GM21786 (cell line): ENCODE measurements at regions not wholly inside any gene's neighbourhood (a gene's known extent, or its start where the extent isn't known, plus 50 kb on each side); places are given as distances from the start of the nearest gene placed in this dataset.

Experiments
- ATAC-seq: cut with Tn5 transposase; IDR thresholded peaks from one replicate; pipeline ENCODE4 v1.9.1; 2021; ENCODE audit not compliant: unreplicated experiment

GRCh38 chr13:76461999-76462398 is 424.2 kb downstream of the KCTD12 start:
- ATAC-seq, result no peak

- no peak for ATAC-seq
Measured at GRCh38 chr13:76461484-76461883, 424.7 kb downstream of the KCTD12 start.

- ATAC-seq, result no peak
Measured at GRCh38 chr13:76459863-76460262, 426.3 kb downstream of the KCTD12 start.

- no peak for ATAC-seq
Measured at GRCh38 chr13:76455960-76456359, 430.2 kb downstream of the KCTD12 start.

GRCh38 chr13:76454991-76455390 is 431.2 kb downstream of the KCTD12 start:
- ATAC-seq, result no peak

GRCh38 chr13:76449716-76450115 is 436.5 kb downstream of the KCTD12 start:
- ATAC-seq, result no peak

- no peak for ATAC-seq
Measured at GRCh38 chr13:76446191-76446590, 440.0 kb downstream of the KCTD12 start.

GRCh38 chr13:76440568-76440967 is 445.6 kb downstream of the KCTD12 start:
- ATAC-seq, result peak; percentile 98

- no peak for ATAC-seq
Measured at GRCh38 chr13:76439546-76439945, 446.7 kb downstream of the KCTD12 start.

- ATAC-seq, result no peak
Measured at GRCh38 chr13:76438050-76438449, 448.2 kb downstream of the KCTD12 start.

- no peak for ATAC-seq
Measured at GRCh38 chr13:76425935-76426334, 460.3 kb downstream of the KCTD12 start.

GRCh38 chr13:76421011-76421410 is 465.2 kb downstream of the KCTD12 start:
- ATAC-seq, result no peak

GRCh38 chr13:76418404-76418803 is 467.8 kb downstream of the KCTD12 start:
- no peak for ATAC-seq

GRCh38 chr13:76414320-76414719 is 471.9 kb downstream of the KCTD12 start:
- no peak for ATAC-seq

GRCh38 chr13:76406243-76406642 is 480.0 kb downstream of the KCTD12 start:
- no peak for ATAC-seq

- no peak for ATAC-seq
Measured at GRCh38 chr13:76398425-76398824, 487.8 kb downstream of the KCTD12 start.

- no peak for ATAC-seq
Measured at GRCh38 chr13:76397413-76397812, 488.8 kb downstream of the KCTD12 start.

- no peak for ATAC-seq
Measured at GRCh38 chr13:76389321-76389720, 496.9 kb downstream of the KCTD12 start.

GRCh38 chr13:76387566-76387965 is 498.6 kb downstream of the KCTD12 start:
- ATAC-seq, result no peak

GRCh38 chr13:76386321-76386720 is 499.9 kb downstream of the KCTD12 start:
- ATAC-seq, result no peak

GRCh38 chr13:76385586-76385985 is 500.6 kb downstream of the KCTD12 start:
- no peak for ATAC-seq

GRCh38 chr13:76383676-76384461 is 502.3 kb downstream of the KCTD12 start:
- ATAC-seq, result no peak

- ATAC-seq, result no peak
Measured at GRCh38 chr13:76380446-76381065, 505.6 kb downstream of the KCTD12 start.
